ENCODE measurements at regions not wholly inside any gene's neighbourhood (a gene's known extent, or its start where the extent isn't known, plus 50 kb on each side); places are given as distances from the start of the nearest gene placed in this dataset.

DNA sequence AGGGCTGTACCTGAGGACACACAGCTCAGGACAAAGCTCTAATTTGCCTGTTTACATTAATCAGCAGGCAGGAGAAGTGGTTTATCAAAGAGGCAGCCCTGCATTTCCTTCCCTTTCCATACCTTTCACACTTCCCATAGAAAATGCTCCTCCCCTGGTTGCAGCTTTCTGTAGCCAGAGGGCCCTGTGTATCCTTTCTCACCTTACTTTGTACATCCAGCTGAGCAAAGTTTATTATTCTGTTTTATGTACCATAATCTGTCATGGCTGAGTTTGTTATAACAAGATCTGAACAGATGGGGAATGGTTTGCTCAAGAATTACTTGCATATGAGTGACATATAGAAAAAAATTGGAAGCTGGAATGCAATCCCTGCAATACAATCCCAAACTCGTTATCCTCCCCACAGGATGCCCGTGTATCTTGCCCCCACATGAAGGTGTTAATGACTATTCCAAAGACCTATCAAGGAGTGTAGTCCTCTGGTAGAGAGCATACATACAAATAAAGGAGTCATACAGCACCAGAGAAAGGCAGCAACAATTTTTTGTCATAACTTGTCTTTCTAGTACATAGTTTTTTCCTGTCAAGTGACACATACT lies 1025.8 kb upstream of the KLHL29 start:
- DNase-seq (ENCODE audit: low read depth, low spot score), result no peak
- Histone ChIP-seq H3K36me3 (ENCODE audit: insufficient read depth, low read length) (no peaks in the 10 kb centered on the region), H3K27ac (no peak overlapping the region), H3K9ac (ENCODE audit: insufficient read length) (no peak overlapping the region), H3K4me3 (no peak overlapping the region), H3K9me3 (ENCODE audit: low read depth, low read length) (no peaks in the 10 kb centered on the region)
- TF ChIP-seq POLR2AphosphoS5 (IDR thresholded peaks at IDR 0.05; ENCODE audit: borderline replicate concordance, low read depth, low read length) (no peak), EZH2 (IDR thresholded peaks at IDR 0.05) (no peak), FOXP2 (optimal IDR thresholded peaks at IDR 0.05; ENCODE audit: control extremely low read depth, extremely low read length, insufficient read depth) (no peak)

DNA sequence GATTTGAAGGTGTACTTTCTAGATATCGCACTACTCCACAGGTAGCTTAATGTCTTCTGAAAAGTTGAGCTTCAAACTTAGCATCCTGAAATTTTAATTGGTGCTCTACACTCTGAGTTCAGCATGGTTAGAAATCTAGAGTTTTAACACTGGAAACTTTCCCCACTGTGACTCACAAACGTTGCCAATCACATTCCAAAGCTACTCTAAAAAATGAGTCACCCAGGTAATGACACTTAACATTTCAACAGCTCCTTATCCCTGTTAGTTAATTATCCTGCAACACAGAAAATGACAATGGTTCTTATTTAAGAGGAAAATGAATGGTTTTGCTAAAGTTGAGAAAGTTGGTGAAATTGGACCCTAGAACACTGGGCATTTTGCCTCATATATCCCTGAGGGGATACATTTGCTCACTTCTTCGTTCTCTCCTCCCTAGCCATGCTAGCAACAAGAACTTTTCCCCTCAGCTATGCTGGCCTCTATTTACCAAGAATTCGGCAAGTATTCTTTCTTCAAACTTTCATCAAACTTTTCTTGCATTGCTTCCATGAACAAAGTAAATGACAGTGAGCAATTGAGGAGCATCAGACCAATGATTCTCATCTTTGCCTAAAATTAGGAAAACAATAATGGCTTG lies 1024.1 kb upstream of the KLHL29 start:
- Histone ChIP-seq H3K27ac (no peak overlapping the region), H3K4me3 (no peak overlapping the region), H3K9ac (ENCODE audit: insufficient read length) (no peak overlapping the region), H3K36me3 (ENCODE audit: insufficient read depth, low read length) (no peaks in the 10 kb centered on the region), H3K9me3 (ENCODE audit: low read depth, low read length) (no peaks in the 10 kb centered on the region)
- TF ChIP-seq POLR2AphosphoS5 (IDR thresholded peaks at IDR 0.05; ENCODE audit: borderline replicate concordance, low read depth, low read length) (no peak), EZH2 (IDR thresholded peaks at IDR 0.05) (no peak), FOXP2 (optimal IDR thresholded peaks at IDR 0.05; ENCODE audit: control extremely low read depth, extremely low read length, insufficient read depth) (no peak)
- DNase-seq (ENCODE audit: low read depth, low spot score), result no peak

DNA sequence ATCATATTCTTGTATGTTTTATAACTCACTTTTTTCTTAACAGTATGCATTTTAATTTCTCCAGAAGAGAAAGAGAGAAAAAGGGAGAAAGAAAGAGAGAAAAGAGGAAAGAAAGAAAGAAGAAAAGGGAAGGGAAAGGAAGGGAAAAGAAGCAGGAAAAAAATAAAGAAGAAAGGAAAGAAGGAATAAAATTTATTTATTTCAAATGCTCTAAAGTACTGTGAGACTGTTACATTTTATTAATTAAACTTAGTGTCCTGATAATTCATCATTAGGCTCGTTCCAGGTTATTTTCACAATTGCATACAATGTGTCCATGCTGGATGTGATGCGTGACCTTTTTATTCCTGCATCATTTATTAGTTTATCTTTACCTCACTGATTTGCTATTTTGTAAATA lies 1023.4 kb upstream of the KLHL29 start:
- TF ChIP-seq POLR2AphosphoS5 (IDR thresholded peaks at IDR 0.05; ENCODE audit: borderline replicate concordance, low read depth, low read length) (no peak), FOXP2 (optimal IDR thresholded peaks at IDR 0.05; ENCODE audit: control extremely low read depth, extremely low read length, insufficient read depth) (no peak), EZH2 (IDR thresholded peaks at IDR 0.05) (no peak)
- H3K9me3 ChIP-seq (ENCODE audit: low read depth, low read length), result no peaks in the 10 kb centered on the region
- no peak overlapping the region for H3K4me3 ChIP-seq
- H3K36me3 ChIP-seq (ENCODE audit: insufficient read depth, low read length), result no peaks in the 10 kb centered on the region
- no peak for DNase-seq (ENCODE audit: low read depth, low spot score)
- H3K9ac ChIP-seq (ENCODE audit: insufficient read length), result no peak overlapping the region
- H3K27ac ChIP-seq, result no peak overlapping the region

DNA sequence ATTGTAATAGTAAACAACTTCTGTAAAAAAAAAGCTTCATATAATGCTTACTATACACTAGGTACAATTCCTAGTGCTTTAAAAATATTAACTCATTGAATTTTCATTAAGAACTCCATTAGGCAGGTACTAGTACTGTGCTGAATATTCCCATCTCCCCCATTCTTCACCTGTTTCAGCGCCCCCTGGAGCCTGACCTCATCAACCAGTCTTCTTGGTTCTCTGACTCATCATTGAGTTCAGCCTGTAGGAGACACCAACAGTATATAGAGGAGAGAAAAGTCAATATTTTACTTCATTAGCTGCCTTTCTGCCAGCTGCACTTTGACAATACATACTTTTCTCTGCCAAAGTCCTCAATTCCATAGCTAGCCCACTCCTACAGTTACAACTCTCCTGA lies 1009.9 kb upstream of the KLHL29 start:
- no peak for DNase-seq (ENCODE audit: low read depth, low spot score)
- H3K9me3 ChIP-seq (ENCODE audit: low read depth, low read length), result no peaks in the 10 kb centered on the region

DNA sequence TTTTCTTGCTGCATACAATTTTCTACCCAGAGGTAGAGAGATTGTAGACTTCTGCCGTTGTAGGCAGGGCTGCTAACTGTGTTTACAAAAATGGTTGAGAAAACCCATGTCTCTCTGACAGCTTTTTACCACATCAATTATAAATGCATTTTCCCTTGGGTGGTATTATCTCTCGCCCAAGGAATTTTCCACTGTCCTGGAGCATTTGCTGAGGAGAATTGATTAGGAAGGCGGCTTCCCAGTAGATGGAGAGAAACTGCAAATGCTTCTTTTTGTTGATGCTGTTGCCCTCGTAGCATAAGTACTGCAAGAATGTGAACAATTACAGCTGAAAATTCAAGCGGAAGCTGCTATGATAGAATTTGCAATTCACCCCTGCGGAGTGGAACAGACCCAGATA lies 1007.7 kb upstream of the KLHL29 start:
- DNase-seq (ENCODE audit: low read depth, low spot score), result peak; percentile 3
- TF ChIP-seq POLR2AphosphoS5 (IDR thresholded peaks at IDR 0.05; ENCODE audit: borderline replicate concordance, low read depth, low read length) (no peak), FOXP2 (optimal IDR thresholded peaks at IDR 0.05; ENCODE audit: control extremely low read depth, extremely low read length, insufficient read depth) (no peak), EZH2 (IDR thresholded peaks at IDR 0.05) (no peak)
- H3K36me3 ChIP-seq (ENCODE audit: insufficient read depth, low read length), result no peaks in the 10 kb centered on the region
- no peak overlapping the region for H3K9ac ChIP-seq (ENCODE audit: insufficient read length)
- no peaks in the 10 kb centered on the region for H3K9me3 ChIP-seq (ENCODE audit: low read depth, low read length)
- peak overlapping the region; percentile 19; the same call in 1 of the 2 replicates for H3K4me3 ChIP-seq
- no peak overlapping the region for H3K27ac ChIP-seq

More for the DNA sequence above, 1009.9 kb upstream of the KLHL29 start:
- TF ChIP-seq EZH2 (IDR thresholded peaks at IDR 0.05) (no peak), POLR2AphosphoS5 (IDR thresholded peaks at IDR 0.05; ENCODE audit: borderline replicate concordance, low read depth, low read length) (no peak)
- no peak overlapping the region for H3K9ac ChIP-seq (ENCODE audit: insufficient read length)
- no peaks in the 10 kb centered on the region for H3K36me3 ChIP-seq (ENCODE audit: insufficient read depth, low read length)
- H3K27ac ChIP-seq, result no peak overlapping the region
- H3K4me3 ChIP-seq, result no peak overlapping the region

DNA sequence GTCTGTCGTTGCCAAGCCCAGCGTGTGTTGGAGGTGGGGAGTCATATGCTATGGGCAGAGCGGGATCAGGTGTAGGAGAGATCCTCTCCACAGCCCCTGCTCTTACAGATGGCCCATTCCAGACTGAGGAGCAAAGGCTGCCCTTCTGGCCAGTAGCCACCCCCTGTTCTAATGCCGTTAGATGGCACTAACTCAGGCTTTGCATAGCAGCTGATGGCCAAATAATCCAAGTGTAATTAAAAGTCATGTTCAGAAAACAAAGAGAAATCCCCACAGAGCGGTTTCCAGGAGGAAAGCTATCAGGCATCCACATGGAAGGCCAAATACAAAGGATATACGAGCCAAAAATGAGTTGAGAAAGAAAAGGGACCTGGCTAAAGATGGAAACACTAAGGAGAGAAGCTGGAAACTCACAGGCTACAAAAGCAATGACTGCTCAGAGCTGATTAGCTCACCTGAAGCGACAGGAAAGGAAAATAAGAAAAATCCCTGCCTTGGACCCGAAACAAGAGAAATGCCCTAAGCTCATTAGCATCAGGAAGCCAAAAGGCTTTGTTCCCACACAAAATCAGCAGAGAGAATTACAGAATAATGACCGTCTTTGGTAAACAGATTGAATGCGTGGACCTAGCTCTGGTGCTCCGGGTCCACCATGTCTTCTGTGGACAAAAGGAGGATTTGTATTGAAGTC lies 1002.4 kb upstream of the KLHL29 start:
- H3K27ac ChIP-seq, result no peak overlapping the region
- no peak overlapping the region for H3K9ac ChIP-seq (ENCODE audit: insufficient read length)
- H3K4me3 ChIP-seq, result no peak overlapping the region
- no peaks in the 10 kb centered on the region for H3K36me3 ChIP-seq (ENCODE audit: insufficient read depth, low read length)
- H3K9me3 ChIP-seq (ENCODE audit: low read depth, low read length), result no peaks in the 10 kb centered on the region
- TF ChIP-seq POLR2AphosphoS5 (IDR thresholded peaks at IDR 0.05; ENCODE audit: borderline replicate concordance, low read depth, low read length) (no peak), FOXP2 (optimal IDR thresholded peaks at IDR 0.05; ENCODE audit: control extremely low read depth, extremely low read length, insufficient read depth) (no peak), EZH2 (IDR thresholded peaks at IDR 0.05) (no peak)
- no peak for DNase-seq (ENCODE audit: low read depth, low spot score)

DNA sequence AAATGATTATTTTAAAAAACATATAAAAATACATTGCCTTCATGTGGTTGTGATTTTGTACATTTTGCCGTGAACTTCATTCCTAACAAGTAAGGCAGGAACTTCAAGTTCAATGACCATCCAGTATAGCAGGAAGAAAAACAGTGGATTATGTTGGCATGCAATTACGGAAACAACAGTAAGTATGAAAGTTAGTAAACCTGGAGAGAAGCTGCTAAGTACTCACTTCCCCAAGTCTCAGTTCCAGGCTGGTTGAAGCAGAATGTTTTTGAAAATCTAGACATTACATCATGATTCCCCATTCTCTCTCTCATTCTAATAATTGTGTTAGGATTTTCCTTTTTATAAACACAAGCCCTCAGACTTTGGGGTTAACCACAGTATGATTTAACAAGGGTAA lies 987.1 kb upstream of the KLHL29 start:
- H3K9me3 ChIP-seq (ENCODE audit: low read depth, low read length), result no peaks in the 10 kb centered on the region
- H3K4me3 ChIP-seq, result no peak overlapping the region
- no peaks in the 10 kb centered on the region for H3K36me3 ChIP-seq (ENCODE audit: insufficient read depth, low read length)
- TF ChIP-seq FOXP2 (optimal IDR thresholded peaks at IDR 0.05; ENCODE audit: control extremely low read depth, extremely low read length, insufficient read depth), result no peak
- TF ChIP-seq POLR2AphosphoS5 (IDR thresholded peaks at IDR 0.05; ENCODE audit: borderline replicate concordance, low read depth, low read length), result no peak
- TF ChIP-seq EZH2 (IDR thresholded peaks at IDR 0.05), result no peak
- no peak overlapping the region for H3K9ac ChIP-seq (ENCODE audit: insufficient read length)
- H3K27ac ChIP-seq, result no peak overlapping the region
- DNase-seq (ENCODE audit: low read depth, low spot score), result no peak

DNA sequence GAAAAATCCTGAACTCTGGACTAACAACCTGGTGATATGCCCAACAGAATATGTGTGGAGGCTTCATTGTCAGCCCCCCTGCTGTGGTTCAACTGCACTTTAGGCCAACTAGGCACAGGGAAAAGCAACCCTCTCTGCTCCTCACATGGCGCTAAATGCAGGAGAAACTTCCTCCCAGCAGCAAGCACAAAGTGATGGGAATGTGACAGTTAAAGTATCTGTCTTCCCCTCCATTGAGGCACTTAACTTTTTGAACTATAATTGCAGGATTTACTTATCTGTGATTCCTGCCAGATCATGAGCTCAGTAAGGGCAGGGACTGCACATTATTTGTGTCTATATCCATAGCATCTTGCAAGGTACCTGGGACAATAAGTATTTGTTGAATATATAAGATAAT lies 981.2 kb upstream of the KLHL29 start:
- no peak for DNase-seq (ENCODE audit: low read depth, low spot score)
- no peaks in the 10 kb centered on the region for H3K9me3 ChIP-seq (ENCODE audit: low read depth, low read length)

More for the DNA sequence above, 981.2 kb upstream of the KLHL29 start:
- Histone ChIP-seq H3K36me3 (ENCODE audit: insufficient read depth, low read length) (no peaks in the 10 kb centered on the region), H3K4me3 (no peak overlapping the region), H3K27ac (no peak overlapping the region), H3K9ac (ENCODE audit: insufficient read length) (no peak overlapping the region)
- TF ChIP-seq EZH2 (IDR thresholded peaks at IDR 0.05), result no peak
- no peak for TF ChIP-seq FOXP2 (optimal IDR thresholded peaks at IDR 0.05; ENCODE audit: control extremely low read depth, extremely low read length, insufficient read depth)
- no peak for TF ChIP-seq POLR2AphosphoS5 (IDR thresholded peaks at IDR 0.05; ENCODE audit: borderline replicate concordance, low read depth, low read length)

Data from SK-N-MC (cell line).